GM21447 (cell line): ENCODE measurements at regions not wholly inside any gene's neighbourhood (a gene's known extent, or its start where the extent isn't known, plus 50 kb on each side); places are given as distances from the start of the nearest gene placed in this dataset.
"Not testable (repeated sequence)": the region's sequence is repeated elsewhere in the genome, so short reads cannot be mapped to it uniquely, and the experiment has no call there.

ENCODE experiments used
- ATAC-seq: cut with Tn5 transposase; IDR thresholded peaks from one replicate; pipeline ENCODE4 v1.9.1; 2021; ENCODE audit not compliant: unreplicated experiment

DNA sequence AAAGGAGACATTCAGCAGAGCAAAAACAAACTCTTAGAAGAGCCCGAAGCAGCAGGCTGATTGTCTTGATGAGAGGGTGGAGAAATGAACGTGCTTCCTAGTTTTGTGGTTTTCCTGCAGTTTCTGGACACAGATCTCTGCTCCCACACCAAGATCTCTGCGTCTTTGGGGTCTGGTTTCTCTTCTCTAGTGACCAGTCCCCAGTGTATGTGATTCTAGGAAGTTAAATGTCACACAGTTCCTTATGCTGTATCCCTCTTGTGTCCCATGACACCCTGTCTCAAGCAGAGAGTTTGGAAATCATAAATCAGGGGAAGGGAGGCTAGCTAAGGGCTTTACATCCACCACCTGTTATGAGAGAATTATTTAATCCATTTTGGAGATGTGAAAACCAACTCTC lies 55.4 kb upstream of the KLF14 start:
- no peak for ATAC-seq

- ATAC-seq, result no peak
Measured at GRCh38 chr7:130791746-130792145, 57.7 kb upstream of the KLF14 start.

DNA sequence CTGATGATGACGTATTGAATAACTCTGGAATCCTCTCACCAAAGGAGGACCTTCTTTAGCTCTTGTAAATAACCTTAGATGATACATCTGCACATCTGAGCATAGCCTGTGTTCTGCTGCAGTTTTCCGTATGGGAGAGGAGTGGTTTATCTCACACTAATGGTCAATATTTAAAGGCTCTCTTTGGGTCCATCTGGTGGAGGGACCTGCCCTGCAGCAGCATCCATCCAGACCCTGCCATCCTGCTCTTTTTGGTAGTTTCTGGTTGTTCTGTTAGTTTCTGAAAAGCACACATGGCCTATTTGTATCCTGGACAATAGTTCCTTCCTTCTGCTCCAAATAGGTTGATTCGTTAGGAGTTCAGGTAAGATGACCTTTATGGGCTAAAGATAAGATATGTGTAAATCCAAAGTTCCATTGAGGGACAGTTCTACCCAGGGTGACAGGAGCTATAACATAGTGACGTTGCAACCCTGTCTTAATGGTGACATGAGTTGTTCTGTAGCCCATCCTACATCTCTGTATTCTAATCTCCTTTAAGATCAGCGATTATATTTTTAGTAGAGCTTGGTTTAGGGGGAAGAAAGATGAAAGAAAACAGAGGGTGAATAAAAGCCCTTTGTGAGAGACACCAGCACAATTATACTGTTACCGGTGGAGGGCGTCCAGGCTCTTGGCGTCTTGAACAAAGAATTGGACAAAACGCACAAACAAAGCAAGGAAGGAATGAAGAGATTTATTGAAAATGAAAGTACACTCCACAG lies 60.0 kb upstream of the KLF14 start:
- no peak for ATAC-seq

DNA sequence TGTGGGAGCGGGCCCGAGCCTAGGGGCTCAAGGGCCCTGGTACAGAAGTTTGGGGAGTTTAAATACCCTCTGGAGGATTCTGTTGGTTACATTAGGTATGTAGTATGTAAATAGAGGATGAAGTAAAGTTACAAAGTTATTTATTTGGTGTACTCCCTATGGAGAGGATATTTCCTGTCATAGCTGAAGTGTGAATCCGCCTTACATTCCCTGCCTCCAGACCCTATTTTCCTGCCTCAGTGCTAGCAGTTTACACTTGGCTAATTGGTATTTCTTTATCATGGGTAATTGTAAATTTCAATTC lies 60.6 kb upstream of the KLF14 start:
- no peak for ATAC-seq

DNA sequence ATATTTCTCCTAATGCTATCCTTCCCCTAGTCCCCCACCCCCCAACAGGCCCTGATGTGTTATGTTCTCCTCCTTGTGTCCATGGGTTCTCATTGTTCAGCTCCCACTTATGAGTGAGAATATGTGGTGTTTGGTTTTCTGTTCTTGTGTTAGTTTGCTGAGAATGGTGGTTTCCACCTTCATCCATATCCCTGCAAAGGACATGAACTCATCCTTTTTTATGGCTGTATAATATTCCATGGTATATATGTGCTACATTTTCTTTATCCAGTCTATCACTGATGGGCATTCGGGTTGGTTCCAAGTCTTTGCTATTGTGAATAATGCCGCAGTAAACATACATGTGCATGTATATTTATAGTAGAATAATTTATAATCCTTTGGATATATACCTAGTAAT lies 62.4 kb upstream of the KLF14 start:
- ATAC-seq, result not testable (repeated sequence)

GRCh38 chr7:130803127-130803526 lies 69.1 kb upstream of the KLF14 start:
- ATAC-seq, result no peak

- ATAC-seq, result no peak
Measured at GRCh38 chr7:130804220-130804619, 70.2 kb upstream of the KLF14 start.

DNA sequence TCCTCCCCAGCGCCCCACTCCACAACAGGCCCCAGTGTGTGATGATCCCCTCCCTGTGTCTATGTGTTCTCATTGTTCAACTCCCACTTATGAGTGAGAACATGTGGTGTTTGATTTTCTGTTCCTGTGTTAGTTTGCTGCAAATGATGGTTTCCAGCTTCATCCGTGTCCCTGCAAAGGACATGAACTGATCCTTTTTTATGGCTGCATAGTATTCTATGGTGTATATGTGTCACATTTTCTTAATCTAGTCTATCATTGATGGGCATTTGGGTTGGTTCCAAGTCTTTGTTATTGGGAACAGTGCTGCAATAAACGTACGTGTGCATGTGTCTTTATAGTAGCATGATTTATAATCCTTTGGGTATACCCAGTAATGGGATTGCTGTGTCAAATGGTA lies 78.8 kb upstream of the KLF14 start:
- not testable (repeated sequence) for ATAC-seq

- no peak for ATAC-seq
Measured at GRCh38 chr7:130814778-130815335, 80.8 kb upstream of the KLF14 start.

GRCh38 chr7:130818056-130818455 lies 84.0 kb upstream of the KLF14 start:
- ATAC-seq, result no peak

DNA sequence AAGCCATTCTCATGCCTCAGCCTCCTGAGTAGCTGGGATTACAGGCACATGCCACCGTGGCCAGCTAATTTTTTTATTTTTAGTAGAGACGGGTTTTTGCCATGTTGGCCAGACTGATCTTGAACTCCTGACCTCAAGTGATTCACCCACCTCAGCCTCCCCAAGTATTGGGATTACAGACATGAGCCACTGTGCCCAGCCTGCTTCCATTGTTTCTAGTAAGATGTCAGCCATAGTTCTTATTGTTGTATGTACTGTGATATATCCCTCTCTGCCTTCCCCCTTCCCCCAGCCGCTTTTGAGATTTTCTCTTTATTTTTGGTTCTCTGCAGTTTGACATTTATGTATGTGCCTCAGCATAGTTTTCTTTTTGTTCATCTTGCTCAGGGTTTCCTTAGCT lies 87.9 kb upstream of the KLF14 start:
- ATAC-seq, result no peak

- no peak for ATAC-seq
Measured at GRCh38 chr7:130822642-130823041, 88.6 kb upstream of the KLF14 start.

DNA sequence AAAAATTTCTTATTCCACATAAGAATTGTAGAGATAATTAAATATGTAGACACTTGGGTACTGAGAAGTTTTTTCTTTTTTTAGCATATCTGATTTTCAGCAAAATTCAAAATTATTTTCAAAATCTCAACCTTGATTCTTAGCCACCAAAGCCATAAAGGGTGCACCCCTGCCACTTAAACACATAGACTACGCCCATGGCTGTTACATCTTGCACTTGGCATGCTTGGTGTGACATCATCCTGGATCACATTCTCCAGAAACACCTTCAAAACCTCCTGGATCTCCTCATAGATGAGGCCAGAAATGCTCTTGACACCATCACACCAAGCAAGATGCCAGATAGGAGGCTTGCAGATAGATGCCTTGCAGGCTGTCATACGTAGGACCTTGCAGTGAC lies 89.1 kb upstream of the KLF14 start:
- no peak for ATAC-seq

DNA sequence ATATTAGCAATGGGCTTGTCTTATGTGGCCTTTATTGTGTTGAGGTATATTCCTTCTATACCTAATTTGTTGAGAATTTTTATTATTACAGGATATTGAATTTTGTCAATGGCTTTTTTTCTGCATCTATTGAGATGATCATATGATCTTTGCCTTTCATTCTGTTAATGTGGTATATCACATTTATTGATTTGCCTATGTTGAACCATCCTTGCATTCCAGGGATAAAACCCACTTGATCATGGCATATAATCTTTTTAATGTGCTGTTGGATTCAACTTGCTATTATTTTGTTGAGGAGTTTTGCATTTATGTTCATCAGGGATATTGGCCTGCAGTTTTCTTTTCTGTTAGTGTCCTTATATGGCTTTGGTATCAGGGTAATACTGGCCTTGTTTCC lies 91.8 kb upstream of the KLF14 start:
- no peak for ATAC-seq

DNA sequence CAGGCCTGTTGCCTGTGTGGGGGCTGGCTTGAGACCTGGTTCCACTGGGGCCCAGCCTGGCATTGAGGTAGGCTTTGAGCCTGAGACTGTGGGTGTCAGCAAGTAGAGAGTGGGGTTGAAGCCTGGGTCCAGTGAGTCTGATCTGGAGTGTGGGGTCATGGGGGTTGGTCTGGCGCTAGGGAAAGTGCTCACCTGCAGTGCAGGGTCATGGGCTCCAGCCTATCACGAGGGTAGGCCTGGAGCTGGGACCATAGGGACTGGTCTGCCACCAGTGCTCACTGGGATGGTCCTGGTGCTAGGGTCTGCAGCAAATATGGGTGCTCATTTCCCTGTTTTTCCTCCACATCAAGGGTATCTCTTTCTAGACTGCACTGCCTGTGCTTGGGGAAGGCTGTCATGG lies 95.4 kb upstream of the KLF14 start:
- no peak for ATAC-seq

DNA sequence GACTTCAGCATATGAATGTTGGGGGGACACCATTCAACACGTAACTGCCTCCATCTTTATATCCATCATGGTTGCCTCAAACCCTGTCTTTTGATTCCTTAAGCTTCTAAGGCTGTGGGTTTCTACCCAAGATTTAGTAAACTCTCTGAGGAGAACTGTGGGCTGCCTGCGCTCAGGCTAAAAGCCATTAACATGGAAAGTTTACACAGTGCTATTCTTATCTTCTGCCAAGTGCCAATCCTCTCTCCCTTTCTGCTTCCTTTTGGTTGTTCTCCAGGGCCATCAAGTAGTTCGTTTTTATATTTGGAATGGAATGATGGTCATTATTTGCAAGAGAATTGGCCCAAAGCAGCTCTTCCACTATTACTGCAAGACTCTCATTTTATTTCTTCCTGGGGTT lies 97.3 kb upstream of the KLF14 start:
- ATAC-seq, result no peak

DNA sequence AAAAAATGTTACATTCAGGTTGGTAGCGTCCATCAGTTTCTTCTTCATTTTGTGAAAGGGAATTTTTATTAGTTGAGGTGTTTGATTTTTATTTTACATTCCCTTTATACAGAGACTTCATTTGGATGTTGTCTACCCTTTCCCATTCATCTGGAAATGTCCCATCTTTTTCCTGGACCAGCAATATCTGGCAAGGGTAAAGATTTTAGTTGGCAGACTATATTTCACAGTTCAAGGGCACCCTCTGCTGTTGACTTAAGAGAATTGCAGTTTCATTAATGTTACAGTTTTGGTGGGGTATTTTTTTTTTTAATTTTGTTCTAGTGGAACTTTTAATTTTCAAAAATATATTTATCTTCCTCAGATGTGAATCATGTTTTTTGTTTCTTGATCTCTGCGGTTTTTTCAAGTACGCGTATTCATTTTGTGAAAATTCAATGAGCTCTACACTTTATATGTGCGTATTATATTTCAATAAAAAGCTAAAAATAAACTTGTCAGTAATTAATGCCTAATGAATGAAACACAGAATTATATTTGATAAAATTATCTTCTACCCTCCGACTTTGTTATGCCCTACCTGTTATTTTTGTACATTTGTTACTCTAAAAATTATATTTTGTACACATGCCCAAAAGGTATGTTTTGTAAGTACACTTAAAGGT lies 97.9 kb upstream of the KLF14 start:
- no peak for ATAC-seq

- ATAC-seq, result no peak
Measured at GRCh38 chr7:130838738-130839137, 104.7 kb upstream of the KLF14 start.

- no peak for ATAC-seq
Measured at GRCh38 chr7:130840599-130840998, 106.6 kb upstream of the KLF14 start.

DNA sequence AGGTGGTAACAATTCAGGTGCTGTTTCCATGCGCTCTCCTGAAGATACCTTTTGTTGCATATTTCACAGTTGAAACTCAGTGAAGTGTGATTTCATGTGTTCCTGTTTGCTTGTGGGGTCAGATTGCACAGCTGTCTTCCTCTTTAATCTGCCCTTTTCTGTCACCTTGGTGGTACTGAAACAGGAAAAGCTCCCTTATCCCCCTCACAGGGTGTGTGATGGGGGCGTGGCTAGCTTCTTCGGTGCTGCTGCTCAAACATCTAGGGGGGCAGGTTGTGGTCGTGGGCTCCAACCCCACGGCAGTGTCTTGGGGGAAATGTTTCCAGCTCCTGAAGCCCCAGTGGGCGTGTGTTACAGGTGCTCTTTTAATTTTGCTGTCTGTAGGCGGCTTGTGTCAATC lies 107.4 kb upstream of the KLF14 start:
- ATAC-seq, result no peak

GRCh38 chr7:130843703-130844102 lies 109.7 kb upstream of the KLF14 start:
- no peak for ATAC-seq

DNA sequence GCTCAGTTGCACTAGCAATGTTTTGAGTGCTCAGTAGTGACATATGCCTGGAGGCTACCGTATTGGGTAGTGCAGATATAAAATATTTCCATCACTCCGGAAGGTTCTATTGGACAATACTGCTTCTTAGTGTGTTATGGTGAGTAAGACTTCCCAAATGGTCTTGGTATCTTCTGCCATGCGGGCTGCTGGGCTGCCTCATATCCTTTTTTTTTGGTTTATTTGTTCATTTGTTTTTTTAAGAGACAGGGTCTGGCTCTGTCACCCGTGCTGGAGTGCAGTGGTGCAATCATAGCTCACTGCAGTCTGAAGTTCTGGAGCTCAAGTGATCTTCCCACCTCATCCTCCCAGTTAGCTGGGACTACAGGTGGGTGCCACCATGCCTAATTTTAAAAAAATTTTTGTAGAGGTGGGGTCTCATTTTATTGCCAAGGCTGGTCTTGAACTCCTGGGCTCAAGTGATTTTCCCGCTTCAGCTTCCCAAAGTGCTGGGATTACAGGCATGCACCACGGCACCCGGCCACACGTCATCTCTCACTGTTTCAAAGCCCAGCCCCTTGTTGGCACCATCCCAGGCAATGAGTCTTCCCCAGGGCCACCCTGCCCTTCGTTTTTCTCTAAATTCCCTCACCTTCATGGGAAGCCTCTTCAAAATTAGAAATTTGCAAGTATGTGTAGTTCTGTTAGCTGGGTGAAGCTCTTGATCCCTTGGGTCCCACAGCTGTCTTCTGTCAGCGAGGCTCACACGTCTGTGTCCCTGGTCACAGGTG lies 111.0 kb upstream of the KLF14 start:
- no peak for ATAC-seq
